ENCODE measurements at regions not wholly inside any gene's neighbourhood (a gene's known extent, or its start where the extent isn't known, plus 50 kb on each side); places are given as distances from the start of the nearest gene placed in this dataset.

DNA sequence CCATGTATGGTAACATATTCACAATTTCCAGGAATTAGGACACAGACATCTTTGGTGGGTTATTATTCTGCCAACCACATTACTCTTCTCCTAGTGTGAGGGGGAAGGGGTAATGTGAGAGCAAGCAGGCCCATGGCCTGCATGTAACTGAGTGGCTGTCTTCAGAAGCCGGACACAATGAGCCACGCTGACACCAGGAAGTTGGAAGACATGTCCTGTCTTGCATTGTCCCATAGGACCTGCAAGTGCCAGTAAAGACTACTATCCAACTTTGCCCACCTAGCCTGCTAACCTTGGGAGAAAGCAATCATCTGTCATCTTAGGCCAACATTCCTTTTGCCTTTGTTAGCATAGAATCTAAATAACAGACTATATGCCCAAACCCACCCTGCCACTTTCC, 86.2 kb upstream of the SH3BP4 start:
- Histone ChIP-seq H4K20me1 (ENCODE audit: control insufficient read depth, extremely low read depth, insufficient read depth, low read length) (no peaks in the 10 kb centered on the region), H3K4me1 (ENCODE audit: control insufficient read depth, extremely low read depth, insufficient read depth, low read length) (peaks cover 23% of the 10 kb centered on the region), H3K4me2 (ENCODE audit: control insufficient read depth, extremely low read depth, insufficient read depth, low read depth, low read length) (no peak overlapping the region), H2AFZ (ENCODE audit: control insufficient read depth, low read length) (no peak overlapping the region), H3K9ac (ENCODE audit: control insufficient read depth, extremely low read depth, insufficient read depth, low read length) (no peak overlapping the region), H3K9me1 (ENCODE audit: control insufficient read depth, extremely low read depth, insufficient read depth, low read length) (no peaks in the 10 kb centered on the region), H3K27me3 (ENCODE audit: control insufficient read depth, extremely low read depth, insufficient read depth, low read length) (no peaks in the 10 kb centered on the region), H3K9me3 (ENCODE audit: control insufficient read depth, low read depth, low read length) (no peaks in the 10 kb centered on the region), H3K4me3 (ENCODE audit: control insufficient read depth in 2 of 3, extremely low read depth in 1 of 3, insufficient read depth in 2 of 3, low read depth in 1 of 3, low read length in 3 of 3) (no peak overlapping the region), H3K36me3 (ENCODE audit: control insufficient read depth in 2 of 2, extremely low read depth in 1 of 2, insufficient read depth in 2 of 2, low read length in 2 of 2) (no peaks in the 10 kb centered on the region), H3K79me2 (ENCODE audit: control insufficient read depth, insufficient read depth, low read length) (no peaks in the 10 kb centered on the region), H3K27ac (ENCODE audit: control insufficient read depth, insufficient read depth, low read length) (no peak overlapping the region)
- no peak for FAIRE-seq
- no peak for DNase-seq (ENCODE audit: low read depth, low spot score)
- no peak for TF ChIP-seq EZH2 (IDR thresholded peaks at IDR 0.05; ENCODE audit: low read length)
- TF ChIP-seq, protein P1, sequence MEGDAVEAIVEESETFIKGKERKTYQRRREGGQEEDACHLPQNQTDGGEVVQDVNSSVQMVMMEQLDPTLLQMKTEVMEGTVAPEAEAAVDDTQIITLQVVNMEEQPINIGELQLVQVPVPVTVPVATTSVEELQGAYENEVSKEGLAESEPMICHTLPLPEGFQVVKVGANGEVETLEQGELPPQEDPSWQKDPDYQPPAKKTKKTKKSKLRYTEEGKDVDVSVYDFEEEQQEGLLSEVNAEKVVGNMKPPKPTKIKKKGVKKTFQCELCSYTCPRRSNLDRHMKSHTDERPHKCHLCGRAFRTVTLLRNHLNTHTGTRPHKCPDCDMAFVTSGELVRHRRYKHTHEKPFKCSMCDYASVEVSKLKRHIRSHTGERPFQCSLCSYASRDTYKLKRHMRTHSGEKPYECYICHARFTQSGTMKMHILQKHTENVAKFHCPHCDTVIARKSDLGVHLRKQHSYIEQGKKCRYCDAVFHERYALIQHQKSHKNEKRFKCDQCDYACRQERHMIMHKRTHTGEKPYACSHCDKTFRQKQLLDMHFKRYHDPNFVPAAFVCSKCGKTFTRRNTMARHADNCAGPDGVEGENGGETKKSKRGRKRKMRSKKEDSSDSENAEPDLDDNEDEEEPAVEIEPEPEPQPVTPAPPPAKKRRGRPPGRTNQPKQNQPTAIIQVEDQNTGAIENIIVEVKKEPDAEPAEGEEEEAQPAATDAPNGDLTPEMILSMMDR (optimal IDR thresholded peaks at IDR 0.05 in 1 of 3, IDR thresholded peaks at IDR 0.05 in 1 of 3, conservative IDR thresholded peaks at IDR 0.05 in 1 of 3; ENCODE audit: extremely low read depth in 1 of 3, insufficient read depth in 2 of 3, low read length in 3 of 3) = no peak
- dilution Hi-C loops (cut with MboI; ENCODE audit: extremely low pct_ligation_motif_present, low sequenced_read_pairs) = no loop called here

DNA sequence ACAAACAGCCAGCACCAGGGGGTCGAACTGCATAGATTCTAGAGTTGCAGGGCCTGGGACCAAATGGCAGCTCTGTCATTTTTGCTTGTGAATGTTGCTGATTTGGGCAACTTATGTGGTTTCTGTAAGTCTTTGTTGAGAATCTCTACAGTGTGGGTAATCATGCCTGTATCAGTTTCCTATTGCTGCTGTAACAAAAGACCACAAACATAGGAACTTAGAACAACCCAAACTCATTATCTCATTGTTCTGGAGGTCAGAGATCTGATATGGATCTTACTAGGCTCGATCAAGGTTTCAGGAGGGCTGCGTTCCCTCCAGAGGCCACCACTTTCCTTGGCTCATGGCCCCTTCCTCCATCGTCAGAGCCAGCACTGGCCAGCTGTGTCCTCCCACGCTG, 86.8 kb upstream of the SH3BP4 start:
- TF ChIP-seq, protein P1 (optimal IDR thresholded peaks at IDR 0.05 in 1 of 3, IDR thresholded peaks at IDR 0.05 in 1 of 3, conservative IDR thresholded peaks at IDR 0.05 in 1 of 3; ENCODE audit: extremely low read depth in 1 of 3, insufficient read depth in 2 of 3, low read length in 3 of 3) = no peak
- no peak for TF ChIP-seq EZH2 (IDR thresholded peaks at IDR 0.05; ENCODE audit: low read length)
- dilution Hi-C loops (cut with MboI; ENCODE audit: extremely low pct_ligation_motif_present, low sequenced_read_pairs) = no loop called here
- no peak overlapping the region for H3K4me2 ChIP-seq (ENCODE audit: control insufficient read depth, extremely low read depth, insufficient read depth, low read depth, low read length)
- H3K4me1 ChIP-seq (ENCODE audit: control insufficient read depth, extremely low read depth, insufficient read depth, low read length) = peaks cover 23% of the 10 kb centered on the region
- H3K4me3 ChIP-seq (ENCODE audit: control insufficient read depth in 2 of 3, extremely low read depth in 1 of 3, insufficient read depth in 2 of 3, low read depth in 1 of 3, low read length in 3 of 3) = no peak overlapping the region
- no peaks in the 10 kb centered on the region for H3K79me2 ChIP-seq (ENCODE audit: control insufficient read depth, insufficient read depth, low read length)
- no peaks in the 10 kb centered on the region for H3K36me3 ChIP-seq (ENCODE audit: control insufficient read depth in 2 of 2, extremely low read depth in 1 of 2, insufficient read depth in 2 of 2, low read length in 2 of 2)
- FAIRE-seq = no peak
- H3K9me1 ChIP-seq (ENCODE audit: control insufficient read depth, extremely low read depth, insufficient read depth, low read length) = no peaks in the 10 kb centered on the region
- no peaks in the 10 kb centered on the region for H4K20me1 ChIP-seq (ENCODE audit: control insufficient read depth, extremely low read depth, insufficient read depth, low read length)
- H2AFZ ChIP-seq (ENCODE audit: control insufficient read depth, low read length) = no peak overlapping the region
- no peak for DNase-seq (ENCODE audit: low read depth, low spot score)
- no peak overlapping the region for H3K27ac ChIP-seq (ENCODE audit: control insufficient read depth, insufficient read depth, low read length)
- no peaks in the 10 kb centered on the region for H3K9me3 ChIP-seq (ENCODE audit: control insufficient read depth, low read depth, low read length)
- H3K9ac ChIP-seq (ENCODE audit: control insufficient read depth, extremely low read depth, insufficient read depth, low read length) = no peak overlapping the region
- H3K27me3 ChIP-seq (ENCODE audit: control insufficient read depth, extremely low read depth, insufficient read depth, low read length) = no peaks in the 10 kb centered on the region

All from keratinocyte (primary cell).